Astrocyte of the spinal cord (primary cell): ENCODE measurements at regions not wholly inside any gene's neighbourhood (a gene's known extent, or its start where the extent isn't known, plus 50 kb on each side); places are given as distances from the start of the nearest gene placed in this dataset.

Source experiments
- DNase-seq: peaks from one replicate; pipeline ENCODE4 v3.0.0; 2011; ENCODE audit warnings: low read depth, low spot score
- H3K4me3 ChIP-seq: 2 replicates; pipeline ENCODE4 v1.5.1; 2011; ENCODE audit warnings: low read depth, mild to moderate bottlenecking, low read length, moderate library complexity
- in situ Hi-C: cut with HindIII; loops from 2 replicates; pipeline ENCODE4 v1.10.0; 2017; ENCODE audit warnings: low sequenced_read_pairs
- TF ChIP-seq, protein P1 (sequence below): IDR thresholded peaks from 2 replicates; pipeline ENCODE4 v1.5.1; 2012; ENCODE audit warnings: low read depth, mild to moderate bottlenecking, low read length, inconsistent platforms

DNA sequence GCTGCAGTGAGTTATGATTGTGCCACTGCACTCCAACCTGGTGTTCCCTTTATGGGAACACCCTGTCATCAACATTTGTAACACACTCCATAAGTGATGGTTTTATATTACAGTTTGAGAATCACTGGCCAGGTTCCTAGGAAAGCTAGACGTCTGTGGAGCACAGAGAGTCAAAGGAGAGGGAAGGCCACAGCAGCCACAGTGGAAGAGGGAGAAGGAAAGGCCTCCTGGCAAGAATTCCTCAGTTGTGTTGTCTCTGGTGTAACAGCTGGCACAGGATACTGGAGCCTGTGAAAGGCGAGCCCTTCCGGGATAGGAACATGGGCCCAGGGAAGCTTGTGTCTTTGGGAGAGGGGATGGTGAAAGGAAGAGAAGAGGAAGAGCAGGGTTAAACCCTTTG lies 360.5 kb upstream of the PIK3C3 start:
- no peak for DNase-seq
- TF ChIP-seq, protein P1, sequence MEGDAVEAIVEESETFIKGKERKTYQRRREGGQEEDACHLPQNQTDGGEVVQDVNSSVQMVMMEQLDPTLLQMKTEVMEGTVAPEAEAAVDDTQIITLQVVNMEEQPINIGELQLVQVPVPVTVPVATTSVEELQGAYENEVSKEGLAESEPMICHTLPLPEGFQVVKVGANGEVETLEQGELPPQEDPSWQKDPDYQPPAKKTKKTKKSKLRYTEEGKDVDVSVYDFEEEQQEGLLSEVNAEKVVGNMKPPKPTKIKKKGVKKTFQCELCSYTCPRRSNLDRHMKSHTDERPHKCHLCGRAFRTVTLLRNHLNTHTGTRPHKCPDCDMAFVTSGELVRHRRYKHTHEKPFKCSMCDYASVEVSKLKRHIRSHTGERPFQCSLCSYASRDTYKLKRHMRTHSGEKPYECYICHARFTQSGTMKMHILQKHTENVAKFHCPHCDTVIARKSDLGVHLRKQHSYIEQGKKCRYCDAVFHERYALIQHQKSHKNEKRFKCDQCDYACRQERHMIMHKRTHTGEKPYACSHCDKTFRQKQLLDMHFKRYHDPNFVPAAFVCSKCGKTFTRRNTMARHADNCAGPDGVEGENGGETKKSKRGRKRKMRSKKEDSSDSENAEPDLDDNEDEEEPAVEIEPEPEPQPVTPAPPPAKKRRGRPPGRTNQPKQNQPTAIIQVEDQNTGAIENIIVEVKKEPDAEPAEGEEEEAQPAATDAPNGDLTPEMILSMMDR = no peak
- H3K4me3 ChIP-seq = no peak overlapping the region
- in situ Hi-C loops = no loop called here

DNA sequence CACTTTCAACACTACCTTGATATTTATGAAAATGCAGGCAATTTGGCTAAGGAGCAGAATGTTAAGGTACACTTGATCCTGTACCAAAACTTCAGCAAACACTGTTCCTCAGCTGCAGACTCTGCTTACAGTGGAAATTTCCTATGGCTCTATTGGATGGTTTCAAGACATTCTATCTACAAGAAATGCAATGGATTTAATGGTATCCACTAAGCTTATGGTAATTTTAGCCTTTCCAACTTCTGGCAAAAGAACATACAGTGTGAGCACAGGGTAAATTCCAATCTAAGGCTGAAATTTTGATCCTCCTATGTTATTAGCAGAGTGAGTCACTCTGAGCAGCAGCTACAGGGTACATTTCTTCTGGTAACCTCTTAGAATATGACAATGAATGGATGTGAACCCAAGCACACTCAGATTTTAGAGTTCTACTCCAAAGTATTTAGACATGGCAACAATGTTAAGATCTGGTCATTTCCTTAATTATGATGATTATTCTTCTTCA lies 361.8 kb upstream of the PIK3C3 start:
- in situ Hi-C loops = no loop called here
- TF ChIP-seq, protein P1 = no peak

DNA sequence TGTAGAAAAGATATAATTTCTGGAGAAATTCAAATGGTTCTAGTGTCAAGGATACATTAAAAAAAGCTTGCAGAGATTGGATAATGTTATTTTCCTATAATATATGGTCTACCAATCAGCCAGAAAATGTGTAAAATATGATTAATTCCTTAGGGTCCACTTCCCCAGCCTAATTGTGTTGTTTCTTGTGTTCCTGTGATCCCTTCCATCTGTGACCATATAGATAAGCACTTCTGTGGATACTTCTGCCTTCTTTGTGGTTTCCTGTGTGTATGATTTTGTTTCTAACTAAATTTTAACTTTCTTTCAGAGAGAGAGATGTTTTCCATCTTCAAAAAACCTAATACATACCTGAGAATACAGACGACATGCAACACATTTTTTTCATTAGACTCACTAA lies 367.1 kb upstream of the PIK3C3 start:
- TF ChIP-seq, protein P1 = no peak
- in situ Hi-C loops = no loop called here
- H3K4me3 ChIP-seq = no peak overlapping the region
- DNase-seq = no peak

More for the DNA sequence above, 361.8 kb upstream of the PIK3C3 start:
- no peak for DNase-seq
- no peak overlapping the region for H3K4me3 ChIP-seq

DNA sequence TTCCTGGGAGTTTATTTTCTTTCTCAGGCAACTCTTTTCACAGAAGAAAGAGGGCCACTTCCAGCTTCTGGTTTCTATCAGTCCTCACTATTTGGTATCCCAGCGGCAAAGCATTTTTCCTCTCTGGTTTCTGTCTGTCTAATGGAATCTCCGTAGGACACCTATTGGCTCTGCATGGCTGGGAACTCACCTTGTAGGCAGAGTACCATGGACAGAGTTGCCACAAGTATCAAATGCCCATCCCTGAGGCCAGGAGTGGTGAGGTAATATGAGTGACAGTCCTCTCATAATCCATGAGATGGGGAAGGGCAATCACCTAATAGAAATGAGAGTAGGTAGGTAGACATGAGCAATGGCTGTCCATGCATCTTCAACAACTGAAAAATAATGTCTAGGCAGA lies 369.5 kb upstream of the PIK3C3 start:
- no peak for DNase-seq
- no peak overlapping the region for H3K4me3 ChIP-seq
- TF ChIP-seq, protein P1 = no peak
- in situ Hi-C loops = no loop called here

DNA sequence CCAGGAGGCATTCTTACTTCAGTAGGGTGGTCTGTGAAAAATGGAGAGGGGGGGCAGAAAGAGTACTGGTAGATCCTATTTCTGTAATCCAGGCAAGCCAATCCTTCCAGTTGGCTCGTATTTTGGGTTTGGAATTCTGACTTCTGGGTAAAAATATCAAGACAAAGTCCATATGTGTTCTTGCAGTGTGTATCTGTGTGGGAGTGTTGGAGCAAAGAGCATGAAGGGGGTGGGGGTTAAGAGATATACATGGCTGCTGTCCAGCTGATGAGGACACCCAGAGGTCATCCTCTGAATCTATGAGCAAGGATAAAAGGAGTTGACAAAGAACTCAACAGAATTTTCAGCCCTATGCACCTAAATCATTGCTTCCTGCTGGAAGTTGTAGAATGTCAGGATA lies 375.8 kb upstream of the PIK3C3 start:
- H3K4me3 ChIP-seq = no peak overlapping the region
- no peak for DNase-seq
- in situ Hi-C loops = no loop called here
- TF ChIP-seq, protein P1 = no peak

DNA sequence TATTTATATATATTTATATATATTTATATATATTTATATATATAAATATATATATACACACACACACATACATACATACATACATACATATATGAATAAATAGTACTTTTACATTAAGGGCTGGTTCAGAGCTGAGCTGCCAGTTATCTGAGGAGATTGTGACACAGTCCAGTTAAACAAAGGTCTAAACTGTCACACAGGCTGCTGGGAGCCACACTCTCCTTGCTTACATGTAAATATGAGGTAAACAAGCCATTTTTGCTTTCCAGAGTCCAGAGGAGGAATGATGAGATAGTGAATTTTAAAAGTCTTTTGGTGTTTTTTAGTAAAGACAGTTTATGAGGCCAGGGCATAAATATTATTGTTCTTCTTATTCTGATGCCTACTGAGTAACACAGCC lies 377.5 kb upstream of the PIK3C3 start:
- DNase-seq = no peak
- H3K4me3 ChIP-seq = no peak overlapping the region
- in situ Hi-C loops = no loop called here
- TF ChIP-seq, protein P1 = no peak

DNA sequence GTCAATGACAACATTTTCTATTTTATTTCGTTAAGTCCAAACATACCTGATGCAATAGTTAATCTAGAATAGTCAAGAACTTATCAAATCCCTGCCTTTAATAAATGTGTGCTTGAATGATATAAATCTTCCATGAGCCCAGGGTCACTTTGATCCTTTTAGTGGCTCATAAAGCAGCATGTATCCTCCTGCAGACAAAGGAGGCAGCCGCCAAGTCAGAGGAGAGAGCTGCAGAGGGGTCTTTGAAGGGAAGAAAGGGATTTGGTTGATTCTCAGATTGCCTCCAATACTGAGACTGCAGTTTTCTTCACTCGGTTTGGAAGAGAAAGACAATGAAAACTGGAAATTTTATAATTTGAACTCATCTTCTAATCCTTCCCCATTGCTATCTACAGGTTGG lies 378.4 kb upstream of the PIK3C3 start:
- H3K4me3 ChIP-seq = no peak overlapping the region
- DNase-seq = no peak
- in situ Hi-C loops = no loop called here

More for the DNA sequence above, 378.4 kb upstream of the PIK3C3 start:
- TF ChIP-seq, protein P1 = no peak
